Neural cell (in vitro differentiated cells): ENCODE measurements at regions not wholly inside any gene's neighbourhood (a gene's known extent, or its start where the extent isn't known, plus 50 kb on each side); places are given as distances from the start of the nearest gene placed in this dataset.

ENCODE experiments used
- H2AFZ ChIP-seq: fragments of 200-600, 300-800 bp; sonication (generic), shearing (Covaris generic); 2 replicates; pipeline ENCODE4 v1.6.0; 2014; ENCODE audit warnings: low read depth, mild to moderate bottlenecking, antibody characterized with exemption, low read length, moderate library complexity
- H3F3A ChIP-seq: fragments of 200-600 bp; shearing (Covaris generic); 2 replicates; pipeline ENCODE4 v1.6.1; 2016; ENCODE audit warnings: mild to moderate bottlenecking, moderate library complexity, mixed read lengths, antibody characterized with exemption, low read length; ENCODE audit not compliant: insufficient read depth, poor library complexity, severe bottlenecking
- H3K27ac ChIP-seq: fragments of 200-600, 300-800 bp; sonication (generic), shearing (Covaris generic); 2 replicates; pipeline ENCODE4 v1.5.1; 2014; ENCODE audit warnings: mild to moderate bottlenecking, low read length, moderate library complexity
- H3K27me3 ChIP-seq: fragments of 300-800, 200-600 bp; sonication (generic), shearing (Covaris generic); 2 replicates; pipeline ENCODE4 v1.6.0; 2014; ENCODE audit warnings: mild to moderate bottlenecking, low read depth, low read length, moderate library complexity; ENCODE audit not compliant: insufficient read depth
- H3K36me3 ChIP-seq: fragments of 300-800, 200-600 bp; sonication (generic), shearing (Covaris generic); 2 replicates; pipeline ENCODE4 v1.5.1; 2014; ENCODE audit warnings: mild to moderate bottlenecking, antibody characterized with exemption, low read length, moderate library complexity; ENCODE audit not compliant: insufficient read depth
- H3K4me2 ChIP-seq: fragments of 300-800, 200-600 bp; sonication (generic), shearing (Covaris generic); 2 replicates; pipeline ENCODE4 v1.6.0; 2014; ENCODE audit warnings: mild to moderate bottlenecking, low read length
- H3K4me3 ChIP-seq: fragments of 300-800, 200-600 bp; sonication (generic), shearing (Covaris generic); 2 replicates; pipeline ENCODE4 v1.5.1; 2014; ENCODE audit warnings: mild to moderate bottlenecking, low read length, moderate library complexity
- H3K79me2 ChIP-seq: fragments of 200-600 bp; shearing (Covaris generic); replicated peaks from 2 replicates; pipeline ENCODE4 v1.6.0; 2014; ENCODE audit warnings: mild to moderate bottlenecking, low read length, moderate library complexity; ENCODE audit not compliant: insufficient read depth
- H3K9ac ChIP-seq: fragments of 300-800, 200-600 bp; sonication (generic), shearing (Covaris generic); 2 replicates; pipeline ENCODE4 v1.6.1; 2016; ENCODE audit warnings: mild to moderate bottlenecking, low read length, mixed read lengths
- H3K9me2 ChIP-seq: fragments of 200-600 bp; shearing (Covaris generic); 2 replicates; pipeline ENCODE4 v1.6.1; 2016; ENCODE audit warnings: mild to moderate bottlenecking, low read length, mixed read lengths; ENCODE audit not compliant: insufficient read depth
- H3K9me3 ChIP-seq: fragments of 200-600, 300-800 bp; sonication (generic), shearing (Covaris generic); 2 replicates; pipeline ENCODE4 v1.6.1; 2016; ENCODE audit warnings: mild to moderate bottlenecking, mixed run types, low read length, moderate library complexity, mixed read lengths
- H4K20me1 ChIP-seq: fragments of 200-600 bp; shearing (Covaris generic); 2 replicates; pipeline ENCODE4 v1.6.1; 2016; ENCODE audit warnings: mild to moderate bottlenecking, mixed run types; ENCODE audit not compliant: insufficient read depth
- EP300 ChIP-seq: fragments of 450-650 bp; conservative IDR thresholded peaks from 2 replicates; pipeline ENCODE4 v1.6.1; 2014; ENCODE audit warnings: antibody characterized with exemption, mild to moderate bottlenecking, moderate library complexity; ENCODE audit not compliant: poor library complexity, severe bottlenecking
- EZH2 ChIP-seq: fragments of 200-600, 300-800 bp; shearing (Covaris generic), sonication (generic); IDR thresholded peaks from 2 replicates; pipeline ENCODE4 v1.6.1; 2014; ENCODE audit warnings: antibody characterized with exemption, low read length, borderline replicate concordance, mild to moderate bottlenecking; ENCODE audit not compliant: insufficient read depth, poor library complexity, severe bottlenecking
- MXI1 ChIP-seq: fragments of 450-650 bp; conservative IDR thresholded peaks from 2 replicates; pipeline ENCODE4 v1.6.1; 2014; ENCODE audit warnings: antibody characterized with exemption, mild to moderate bottlenecking; ENCODE audit not compliant: poor library complexity, severe bottlenecking
- POLR2AphosphoS5 ChIP-seq: IDR thresholded peaks from 2 replicates; pipeline ENCODE4 v1.6.1; 2012
- RAD21 ChIP-seq: fragments of 450-650 bp; conservative IDR thresholded peaks from 2 replicates; pipeline ENCODE4 v1.6.1; 2014; ENCODE audit warnings: antibody characterized with exemption, mild to moderate bottlenecking, moderate library complexity
- SMC3 ChIP-seq: fragments of 450-650 bp; conservative IDR thresholded peaks from 2 replicates; pipeline ENCODE4 v1.6.1; 2014; ENCODE audit warnings: antibody characterized with exemption, mild to moderate bottlenecking, moderate library complexity; ENCODE audit not compliant: poor library complexity
- TAF1 ChIP-seq: IDR thresholded peaks from 2 replicates; pipeline ENCODE4 v1.6.1; 2012; ENCODE audit warnings: low read depth
- TF ChIP-seq, protein P1 (sequence below): IDR thresholded peaks from 2 replicates; pipeline ENCODE4 v1.6.1; 2012; ENCODE audit warnings: borderline replicate concordance
- TF ChIP-seq, protein P2 (sequence below): fragments of 450-650 bp; IDR thresholded peaks from 2 replicates; pipeline ENCODE4 v1.5.1; 2014; ENCODE audit warnings: antibody characterized with exemption, mild to moderate bottlenecking, moderate library complexity; ENCODE audit not compliant: poor library complexity, severe bottlenecking

DNA sequence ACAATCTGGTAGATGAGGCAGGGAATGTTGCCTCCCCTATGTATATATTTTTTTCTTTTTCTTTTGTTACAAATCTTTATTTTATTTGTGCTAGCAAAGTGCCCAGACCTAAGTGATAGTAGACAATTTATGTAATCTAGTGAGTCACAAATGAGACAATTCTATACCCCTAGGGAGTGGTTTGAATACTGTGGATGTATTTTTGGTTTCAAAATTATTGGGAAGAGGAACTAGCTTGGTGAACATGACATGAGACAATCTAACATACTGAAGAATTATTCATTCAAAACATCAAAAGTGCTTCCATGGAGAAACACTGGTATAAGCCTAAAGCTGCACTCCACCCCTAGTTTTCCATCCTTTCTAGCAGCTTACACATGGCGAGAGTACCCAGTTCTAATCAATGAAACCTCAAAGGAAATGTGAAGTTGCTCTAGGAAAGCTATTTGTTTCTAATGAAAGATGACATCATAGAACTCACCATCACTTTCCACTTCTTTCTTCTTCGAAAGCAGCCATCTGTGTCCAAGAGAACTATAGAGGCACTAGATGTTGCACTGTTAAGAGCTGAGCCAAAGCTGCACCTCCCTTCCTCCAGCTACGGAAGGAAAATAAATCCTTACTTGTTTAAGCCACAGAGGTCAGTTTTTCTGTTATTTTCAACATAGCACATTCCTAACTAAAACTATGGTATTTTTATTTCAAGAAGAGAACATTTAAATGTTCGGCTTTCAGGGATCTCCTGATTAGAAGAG lies 764.6 kb downstream of the LTN1 start:
- Histone ChIP-seq H3K36me3 (no peaks in the 10 kb centered on the region), H3K9me2 (no peaks in the 10 kb centered on the region), H3K9ac (no peak overlapping the region), H3K27ac (no peak overlapping the region), H3F3A (no peaks in the 10 kb centered on the region), H3K9me3 (no peaks in the 10 kb centered on the region), H3K4me3 (no peak overlapping the region), H4K20me1 (no peaks in the 10 kb centered on the region), H3K79me2 (no peaks in the 10 kb centered on the region), H3K27me3 (no peaks in the 10 kb centered on the region), H3K4me2 (no peak overlapping the region), H2AFZ (no peak overlapping the region)
- TF ChIP-seq POLR2AphosphoS5 = no peak
- TF ChIP-seq SMC3 = no peak
- TF ChIP-seq EP300 = no peak
- TF ChIP-seq EZH2 = no peak
- no peak for TF ChIP-seq MXI1
- TF ChIP-seq, protein P1, sequence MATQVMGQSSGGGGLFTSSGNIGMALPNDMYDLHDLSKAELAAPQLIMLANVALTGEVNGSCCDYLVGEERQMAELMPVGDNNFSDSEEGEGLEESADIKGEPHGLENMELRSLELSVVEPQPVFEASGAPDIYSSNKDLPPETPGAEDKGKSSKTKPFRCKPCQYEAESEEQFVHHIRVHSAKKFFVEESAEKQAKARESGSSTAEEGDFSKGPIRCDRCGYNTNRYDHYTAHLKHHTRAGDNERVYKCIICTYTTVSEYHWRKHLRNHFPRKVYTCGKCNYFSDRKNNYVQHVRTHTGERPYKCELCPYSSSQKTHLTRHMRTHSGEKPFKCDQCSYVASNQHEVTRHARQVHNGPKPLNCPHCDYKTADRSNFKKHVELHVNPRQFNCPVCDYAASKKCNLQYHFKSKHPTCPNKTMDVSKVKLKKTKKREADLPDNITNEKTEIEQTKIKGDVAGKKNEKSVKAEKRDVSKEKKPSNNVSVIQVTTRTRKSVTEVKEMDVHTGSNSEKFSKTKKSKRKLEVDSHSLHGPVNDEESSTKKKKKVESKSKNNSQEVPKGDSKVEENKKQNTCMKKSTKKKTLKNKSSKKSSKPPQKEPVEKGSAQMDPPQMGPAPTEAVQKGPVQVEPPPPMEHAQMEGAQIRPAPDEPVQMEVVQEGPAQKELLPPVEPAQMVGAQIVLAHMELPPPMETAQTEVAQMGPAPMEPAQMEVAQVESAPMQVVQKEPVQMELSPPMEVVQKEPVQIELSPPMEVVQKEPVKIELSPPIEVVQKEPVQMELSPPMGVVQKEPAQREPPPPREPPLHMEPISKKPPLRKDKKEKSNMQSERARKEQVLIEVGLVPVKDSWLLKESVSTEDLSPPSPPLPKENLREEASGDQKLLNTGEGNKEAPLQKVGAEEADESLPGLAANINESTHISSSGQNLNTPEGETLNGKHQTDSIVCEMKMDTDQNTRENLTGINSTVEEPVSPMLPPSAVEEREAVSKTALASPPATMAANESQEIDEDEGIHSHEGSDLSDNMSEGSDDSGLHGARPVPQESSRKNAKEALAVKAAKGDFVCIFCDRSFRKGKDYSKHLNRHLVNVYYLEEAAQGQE = no peak
- TF ChIP-seq RAD21 = no peak
- no peak for TF ChIP-seq TAF1
- TF ChIP-seq, protein P2, sequence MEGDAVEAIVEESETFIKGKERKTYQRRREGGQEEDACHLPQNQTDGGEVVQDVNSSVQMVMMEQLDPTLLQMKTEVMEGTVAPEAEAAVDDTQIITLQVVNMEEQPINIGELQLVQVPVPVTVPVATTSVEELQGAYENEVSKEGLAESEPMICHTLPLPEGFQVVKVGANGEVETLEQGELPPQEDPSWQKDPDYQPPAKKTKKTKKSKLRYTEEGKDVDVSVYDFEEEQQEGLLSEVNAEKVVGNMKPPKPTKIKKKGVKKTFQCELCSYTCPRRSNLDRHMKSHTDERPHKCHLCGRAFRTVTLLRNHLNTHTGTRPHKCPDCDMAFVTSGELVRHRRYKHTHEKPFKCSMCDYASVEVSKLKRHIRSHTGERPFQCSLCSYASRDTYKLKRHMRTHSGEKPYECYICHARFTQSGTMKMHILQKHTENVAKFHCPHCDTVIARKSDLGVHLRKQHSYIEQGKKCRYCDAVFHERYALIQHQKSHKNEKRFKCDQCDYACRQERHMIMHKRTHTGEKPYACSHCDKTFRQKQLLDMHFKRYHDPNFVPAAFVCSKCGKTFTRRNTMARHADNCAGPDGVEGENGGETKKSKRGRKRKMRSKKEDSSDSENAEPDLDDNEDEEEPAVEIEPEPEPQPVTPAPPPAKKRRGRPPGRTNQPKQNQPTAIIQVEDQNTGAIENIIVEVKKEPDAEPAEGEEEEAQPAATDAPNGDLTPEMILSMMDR = no peak

DNA sequence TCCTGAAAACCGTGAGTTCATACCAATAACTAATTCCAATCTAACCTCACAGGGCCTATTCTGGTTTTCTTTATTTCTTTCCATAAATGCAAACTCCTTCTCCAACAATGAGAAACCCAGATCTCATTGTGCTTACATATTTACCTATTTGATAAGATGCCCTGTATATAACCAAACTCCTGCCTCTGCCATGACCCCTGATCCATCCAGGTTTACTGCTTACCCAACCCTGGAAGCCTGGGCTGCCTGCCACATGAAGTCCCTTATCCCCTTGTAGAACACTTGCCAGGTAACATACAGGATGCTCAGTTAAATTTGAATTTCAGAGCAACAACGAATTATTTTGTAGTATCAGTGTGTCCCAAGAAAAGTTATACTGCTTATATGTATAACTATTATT lies 766.1 kb downstream of the LTN1 start:
- H3K9me3 ChIP-seq = no peaks in the 10 kb centered on the region
- no peaks in the 10 kb centered on the region for H3K79me2 ChIP-seq
- no peak overlapping the region for H2AFZ ChIP-seq
- no peaks in the 10 kb centered on the region for H3K9me2 ChIP-seq
- no peak overlapping the region for H3K9ac ChIP-seq
- no peaks in the 10 kb centered on the region for H3K36me3 ChIP-seq
- H3K4me3 ChIP-seq = no peak overlapping the region
- no peaks in the 10 kb centered on the region for H3K27me3 ChIP-seq
- no peak overlapping the region for H3K4me2 ChIP-seq
- H4K20me1 ChIP-seq = no peaks in the 10 kb centered on the region
- TF ChIP-seq, protein P2 = no peak
- no peak for TF ChIP-seq EZH2
- TF ChIP-seq MXI1 = no peak
- no peak for TF ChIP-seq SMC3
- no peak for TF ChIP-seq TAF1
- TF ChIP-seq RAD21 = no peak
- TF ChIP-seq EP300 = no peak
- TF ChIP-seq, protein P1 = no peak
- TF ChIP-seq POLR2AphosphoS5 = no peak
- no peak overlapping the region for H3K27ac ChIP-seq
- no peaks in the 10 kb centered on the region for H3F3A ChIP-seq
